ENCODE measurements at regions not wholly inside any gene's neighbourhood (a gene's known extent, or its start where the extent isn't known, plus 50 kb on each side); places are given as distances from the start of the nearest gene placed in this dataset.

DNA sequence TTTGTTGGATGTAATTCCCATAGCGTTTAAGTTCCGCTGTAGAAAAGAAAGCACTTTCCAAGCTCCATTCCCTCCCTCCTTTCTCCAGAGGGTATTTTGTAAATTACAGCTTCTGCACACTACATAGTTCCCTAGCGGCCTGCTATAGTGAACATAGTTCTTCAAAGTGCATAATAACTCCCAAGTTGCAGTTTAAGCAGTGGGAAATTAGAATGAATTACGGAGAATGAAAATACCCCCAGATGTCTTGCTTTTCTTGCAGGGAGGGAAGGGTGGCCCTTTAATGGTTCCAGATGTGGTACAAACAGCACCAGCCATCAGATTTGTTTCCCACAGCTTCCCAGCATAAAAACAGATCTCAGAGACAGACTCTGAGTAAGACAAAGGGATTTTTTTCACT, 893.9 kb downstream of the SUCLG1 start:
- TF ChIP-seq EZH2 (IDR thresholded peaks at IDR 0.05; ENCODE audit: low read length, unreplicated experiment) (no peak), EZH2phosphoT487 (IDR thresholded peaks at IDR 0.05; ENCODE audit: borderline replicate concordance, low read length) (no peak)
- TF ChIP-seq, protein P1, sequence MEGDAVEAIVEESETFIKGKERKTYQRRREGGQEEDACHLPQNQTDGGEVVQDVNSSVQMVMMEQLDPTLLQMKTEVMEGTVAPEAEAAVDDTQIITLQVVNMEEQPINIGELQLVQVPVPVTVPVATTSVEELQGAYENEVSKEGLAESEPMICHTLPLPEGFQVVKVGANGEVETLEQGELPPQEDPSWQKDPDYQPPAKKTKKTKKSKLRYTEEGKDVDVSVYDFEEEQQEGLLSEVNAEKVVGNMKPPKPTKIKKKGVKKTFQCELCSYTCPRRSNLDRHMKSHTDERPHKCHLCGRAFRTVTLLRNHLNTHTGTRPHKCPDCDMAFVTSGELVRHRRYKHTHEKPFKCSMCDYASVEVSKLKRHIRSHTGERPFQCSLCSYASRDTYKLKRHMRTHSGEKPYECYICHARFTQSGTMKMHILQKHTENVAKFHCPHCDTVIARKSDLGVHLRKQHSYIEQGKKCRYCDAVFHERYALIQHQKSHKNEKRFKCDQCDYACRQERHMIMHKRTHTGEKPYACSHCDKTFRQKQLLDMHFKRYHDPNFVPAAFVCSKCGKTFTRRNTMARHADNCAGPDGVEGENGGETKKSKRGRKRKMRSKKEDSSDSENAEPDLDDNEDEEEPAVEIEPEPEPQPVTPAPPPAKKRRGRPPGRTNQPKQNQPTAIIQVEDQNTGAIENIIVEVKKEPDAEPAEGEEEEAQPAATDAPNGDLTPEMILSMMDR (conservative IDR thresholded peaks at IDR 0.05; ENCODE audit: low read depth, low read length): no peak
